ENCODE measurements at regions not wholly inside any gene's neighbourhood (a gene's known extent, or its start where the extent isn't known, plus 50 kb on each side); places are given as distances from the start of the nearest gene placed in this dataset.
"Not testable (repeated sequence)": the region's sequence is repeated elsewhere in the genome, so short reads cannot be mapped to it uniquely, and the experiment has no call there.

- not testable (repeated sequence) for DNase-seq
These were observed 56.6 kb downstream of the CHST2 start for GRCh38 chr3:143175940-143176894.

- DNase-seq = not testable (repeated sequence)
These were observed 58.4 kb downstream of the CHST2 start for GRCh38 chr3:143177965-143178364.

GRCh38 chr3:143178775-143179548, 59.4 kb downstream of the CHST2 start:
- not testable (repeated sequence) for DNase-seq

GRCh38 chr3:143179603-143180002, 60.0 kb downstream of the CHST2 start:
- no peak for DNase-seq

GRCh38 chr3:143180860-143181259, 61.3 kb downstream of the CHST2 start:
- DNase-seq = not testable (repeated sequence)

GRCh38 chr3:143181977-143182376, 62.4 kb downstream of the CHST2 start:
- DNase-seq = not testable (repeated sequence)

- no peak for DNase-seq
These were observed 63.5 kb downstream of the CHST2 start for GRCh38 chr3:143182866-143183664.

GRCh38 chr3:143183665-143183964, 64.0 kb downstream of the CHST2 start:
- DNase-seq = no peak

- no peak for DNase-seq
These were observed 64.5 kb downstream of the CHST2 start for GRCh38 chr3:143184099-143184498.

GRCh38 chr3:143185401-143185800, 65.8 kb downstream of the CHST2 start:
- no peak for DNase-seq

- DNase-seq = no peak
These were observed 67.5 kb downstream of the CHST2 start for GRCh38 chr3:143187111-143187510.

GRCh38 chr3:143188881-143189280, 69.3 kb downstream of the CHST2 start:
- DNase-seq = no peak

GRCh38 chr3:143190101-143190500, 70.5 kb downstream of the CHST2 start:
- DNase-seq = no peak

- no peak for DNase-seq
These were observed 72.6 kb downstream of the CHST2 start for GRCh38 chr3:143192193-143192592.

- no peak for DNase-seq
These were observed 80.7 kb downstream of the CHST2 start for GRCh38 chr3:143200001-143200924.

- no peak for DNase-seq
These were observed 81.5 kb downstream of the CHST2 start for GRCh38 chr3:143201045-143201444.

GRCh38 chr3:143201870-143202752, 82.5 kb downstream of the CHST2 start:
- no peak for DNase-seq

GRCh38 chr3:143203142-143203541, 83.6 kb downstream of the CHST2 start:
- peak; percentile 51 for DNase-seq

GRCh38 chr3:143203848-143204247, 84.3 kb downstream of the CHST2 start:
- DNase-seq = no peak

GRCh38 chr3:143206955-143207337, 87.4 kb downstream of the CHST2 start:
- DNase-seq = no peak

Data from COR-L47 (cell line).